ENCODE measurements at regions not wholly inside any gene's neighbourhood (a gene's known extent, or its start where the extent isn't known, plus 50 kb on each side); places are given as distances from the start of the nearest gene placed in this dataset.
"Not testable (repeated sequence)": the region's sequence is repeated elsewhere in the genome, so short reads cannot be mapped to it uniquely, and the experiment has no call there.

DNA sequence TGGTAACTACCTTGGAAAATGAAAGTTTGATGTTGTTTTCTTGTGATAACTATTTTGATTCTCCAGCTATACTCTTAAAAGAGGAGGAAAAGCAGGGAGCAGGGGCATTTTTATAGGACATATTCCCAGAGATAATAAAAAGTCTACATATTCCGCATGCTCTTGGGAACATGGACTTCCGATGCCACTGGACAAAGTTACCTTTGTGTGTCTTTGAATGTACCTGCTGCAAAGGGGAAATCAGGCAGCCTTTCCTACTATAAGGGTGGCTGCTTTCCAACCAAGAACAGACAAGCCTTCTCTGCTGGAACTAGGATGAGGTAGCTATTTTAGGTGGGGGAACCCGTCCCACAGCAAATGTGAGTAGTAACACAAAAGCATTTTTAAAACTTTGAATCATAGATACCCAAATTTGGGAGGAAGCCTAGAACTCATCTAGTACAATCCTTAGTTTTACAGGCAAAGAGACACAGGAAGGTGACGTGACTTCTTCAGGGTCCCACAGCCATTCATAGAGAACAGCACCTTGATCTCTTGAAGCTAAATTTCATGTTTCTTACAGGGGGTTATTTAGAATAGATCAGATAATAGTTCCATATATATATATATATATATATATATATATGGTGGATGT, 179.9 kb downstream of the FASLG start:
- Histone ChIP-seq H3K9me3 (ENCODE audit: low read depth) (no peaks in the 10 kb centered on the region), H3K27ac (no peak overlapping the region), H3K27me3 (replicated peaks; ENCODE audit: insufficient read depth) (no peaks in the 10 kb centered on the region), H3K4me3 (no peak overlapping the region), H3F3A (ENCODE audit: insufficient read depth) (peaks cover 16% of the 10 kb centered on the region), H3K9me2 (ENCODE audit: insufficient read depth) (no peaks in the 10 kb centered on the region), H2AFZ (no peak overlapping the region), H3K9ac (no peak overlapping the region), H3K36me3 (ENCODE audit: low read depth) (no peaks in the 10 kb centered on the region), H3K4me1 (ENCODE audit: insufficient read depth) (peaks cover 8% of the 10 kb centered on the region; the same call in 1 of the 2 replicates), H3K4me2 (ENCODE audit: unreplicated experiment) (no peak overlapping the region), H3K79me2 (ENCODE audit: insufficient read depth) (no peaks in the 10 kb centered on the region), H4K20me1 (ENCODE audit: insufficient read depth) (no peaks in the 10 kb centered on the region)
- 96 to 97% methylated on average over 4 of the region's 4 CpGs for WGBS, 2 experiments (ENCODE audit: low coverage in 1 of 2, low lambda C conversion rate in 2 of 2, missing lambda C conversion rate in 2 of 2)
- in situ Hi-C loops (cut with MboI): no loop called here
- no peak for DNase-seq
- no peak for TF ChIP-seq EZH2 (IDR thresholded peaks at IDR 0.05; ENCODE audit: insufficient read depth, poor library complexity, severe bottlenecking)
- no peak for TF ChIP-seq EZH2phosphoT487 (IDR thresholded peaks at IDR 0.05; ENCODE audit: insufficient read depth, low read depth)

GRCh38 chr1:172839639-172840038, 180.7 kb downstream of the FASLG start:
- H3K4me1 ChIP-seq (ENCODE audit: insufficient read depth); in situ Hi-C loops (cut with MboI); DNase-seq; H3K9me3 ChIP-seq (ENCODE audit: low read depth); H2AFZ ChIP-seq; H3K4me3 ChIP-seq; H3K9me2 ChIP-seq (ENCODE audit: insufficient read depth); H3K79me2 ChIP-seq (ENCODE audit: insufficient read depth); H4K20me1 ChIP-seq (ENCODE audit: insufficient read depth); H3K36me3 ChIP-seq (ENCODE audit: low read depth); H3K9ac ChIP-seq; H3K4me2 ChIP-seq (ENCODE audit: unreplicated experiment); H3K27me3 ChIP-seq (replicated peaks; ENCODE audit: insufficient read depth); H3K27ac ChIP-seq: not testable (repeated sequence)
- WGBS, 2 experiments (ENCODE audit: low coverage in 1 of 2, low lambda C conversion rate in 2 of 2, missing lambda C conversion rate in 2 of 2): 90 to 93% methylated on average over 8 of the region's 8 CpGs
- H3F3A ChIP-seq (ENCODE audit: insufficient read depth): peaks cover 16% of the 10 kb centered on the region

GRCh38 chr1:172843444-172843843, 184.5 kb downstream of the FASLG start:
- Histone ChIP-seq H2AFZ (no peak overlapping the region), H3K79me2 (ENCODE audit: insufficient read depth) (no peaks in the 10 kb centered on the region)
- 32 to 38% methylated on average over 2 of the region's 2 CpGs for WGBS, 2 experiments (ENCODE audit: low coverage in 1 of 2, low lambda C conversion rate in 2 of 2, missing lambda C conversion rate in 2 of 2)

GRCh38 chr1:172845371-172845770, 186.5 kb downstream of the FASLG start:
- H3K9ac ChIP-seq: no peak overlapping the region
- no peaks in the 10 kb centered on the region for H4K20me1 ChIP-seq (ENCODE audit: insufficient read depth)
- H3K36me3 ChIP-seq (ENCODE audit: low read depth): no peaks in the 10 kb centered on the region
- no peak overlapping the region for H2AFZ ChIP-seq
- no peaks in the 10 kb centered on the region for H3K79me2 ChIP-seq (ENCODE audit: insufficient read depth)
- no peaks in the 10 kb centered on the region for H3K9me2 ChIP-seq (ENCODE audit: insufficient read depth)
- WGBS, 2 experiments (ENCODE audit: low coverage in 1 of 2, low lambda C conversion rate in 2 of 2, missing lambda C conversion rate in 2 of 2): 57 to 59% methylated on average over 2 of the region's 2 CpGs
- no peaks in the 10 kb centered on the region for H3K4me1 ChIP-seq (ENCODE audit: insufficient read depth)
- TF ChIP-seq EZH2 (IDR thresholded peaks at IDR 0.05; ENCODE audit: insufficient read depth, poor library complexity, severe bottlenecking) (no peak), EZH2phosphoT487 (IDR thresholded peaks at IDR 0.05; ENCODE audit: insufficient read depth, low read depth) (no peak)
- DNase-seq: peak; percentile 45
- H3K4me3 ChIP-seq: no peak overlapping the region
- no peak overlapping the region for H3K27ac ChIP-seq
- H3K27me3 ChIP-seq (replicated peaks; ENCODE audit: insufficient read depth): no peaks in the 10 kb centered on the region
- no peak overlapping the region for H3K4me2 ChIP-seq (ENCODE audit: unreplicated experiment)
- no peaks in the 10 kb centered on the region for H3F3A ChIP-seq (ENCODE audit: insufficient read depth)
- H3K9me3 ChIP-seq (ENCODE audit: low read depth): no peaks in the 10 kb centered on the region
- in situ Hi-C loops (cut with MboI): no loop called here

More at GRCh38 chr1:172843444-172843843, 184.5 kb downstream of the FASLG start:
- no peak overlapping the region for H3K4me3 ChIP-seq
- no peaks in the 10 kb centered on the region for H4K20me1 ChIP-seq (ENCODE audit: insufficient read depth)
- no peak for DNase-seq
- no peak overlapping the region for H3K27ac ChIP-seq
- no peaks in the 10 kb centered on the region for H3K36me3 ChIP-seq (ENCODE audit: low read depth)
- H3K9me2 ChIP-seq (ENCODE audit: insufficient read depth): no peaks in the 10 kb centered on the region
- peaks cover 4% of the 10 kb centered on the region for H3F3A ChIP-seq (ENCODE audit: insufficient read depth)
- H3K9me3 ChIP-seq (ENCODE audit: low read depth): no peaks in the 10 kb centered on the region
- TF ChIP-seq EZH2phosphoT487 (IDR thresholded peaks at IDR 0.05; ENCODE audit: insufficient read depth, low read depth) (no peak), EZH2 (IDR thresholded peaks at IDR 0.05; ENCODE audit: insufficient read depth, poor library complexity, severe bottlenecking) (no peak)
- no peak overlapping the region for H3K4me2 ChIP-seq (ENCODE audit: unreplicated experiment)
- in situ Hi-C loops (cut with MboI): no loop called here
- no peaks in the 10 kb centered on the region for H3K4me1 ChIP-seq (ENCODE audit: insufficient read depth)
- H3K9ac ChIP-seq: no peak overlapping the region
- no peaks in the 10 kb centered on the region for H3K27me3 ChIP-seq (replicated peaks; ENCODE audit: insufficient read depth)

- no peak for DNase-seq
- TF ChIP-seq EZH2 (IDR thresholded peaks at IDR 0.05; ENCODE audit: insufficient read depth, poor library complexity, severe bottlenecking) (no peak), EZH2phosphoT487 (IDR thresholded peaks at IDR 0.05; ENCODE audit: insufficient read depth, low read depth) (no peak)
- H3K79me2 ChIP-seq (ENCODE audit: insufficient read depth): no peaks in the 10 kb centered on the region
- H3F3A ChIP-seq (ENCODE audit: insufficient read depth): no peaks in the 10 kb centered on the region
- H3K9me2 ChIP-seq (ENCODE audit: insufficient read depth): no peaks in the 10 kb centered on the region
- H3K9ac ChIP-seq: no peak overlapping the region
- in situ Hi-C loops (cut with MboI): no loop called here
- no peak overlapping the region for H3K4me2 ChIP-seq (ENCODE audit: unreplicated experiment)
- no peaks in the 10 kb centered on the region for H4K20me1 ChIP-seq (ENCODE audit: insufficient read depth)
- H3K4me3 ChIP-seq: no peak overlapping the region
- H3K9me3 ChIP-seq (ENCODE audit: low read depth): no peaks in the 10 kb centered on the region
- no peaks in the 10 kb centered on the region for H3K4me1 ChIP-seq (ENCODE audit: insufficient read depth)
- H3K27me3 ChIP-seq (replicated peaks; ENCODE audit: insufficient read depth): no peaks in the 10 kb centered on the region
- WGBS, 2 experiments (ENCODE audit: low coverage in 1 of 2, low lambda C conversion rate in 2 of 2, missing lambda C conversion rate in 2 of 2): 98 to 100% methylated on average over 2 of the region's 2 CpGs
- H3K36me3 ChIP-seq (ENCODE audit: low read depth): no peaks in the 10 kb centered on the region
- no peak overlapping the region for H2AFZ ChIP-seq
- no peak overlapping the region for H3K27ac ChIP-seq
These were observed 187.0 kb downstream of the FASLG start for GRCh38 chr1:172845865-172846264.

DNA sequence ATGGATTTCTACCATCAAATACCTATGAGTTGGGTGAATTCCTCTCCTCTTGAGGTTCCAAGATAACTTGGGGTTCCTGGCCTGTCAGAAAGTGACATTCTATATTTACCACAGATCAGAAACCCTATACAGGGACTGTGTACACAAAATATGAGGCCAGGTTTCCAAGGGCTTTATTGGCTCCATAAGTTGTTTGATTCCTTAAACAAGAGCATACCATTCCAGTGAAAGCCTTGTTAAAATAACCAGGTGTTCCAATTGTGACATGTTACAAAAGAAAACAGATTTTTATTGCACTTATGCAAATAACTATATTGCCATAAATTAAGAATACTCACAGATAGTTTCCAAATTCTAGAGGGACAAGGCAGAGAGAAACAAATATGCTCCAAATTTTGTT, 188.9 kb downstream of the FASLG start:
- in situ Hi-C loops (cut with MboI); H2AFZ ChIP-seq: not testable (repeated sequence)

More for the DNA sequence above, 188.9 kb downstream of the FASLG start:
- not testable (repeated sequence) for H3K27me3 ChIP-seq (replicated peaks; ENCODE audit: insufficient read depth); H3K4me1 ChIP-seq (ENCODE audit: insufficient read depth); H3K9me2 ChIP-seq (ENCODE audit: insufficient read depth); H4K20me1 ChIP-seq (ENCODE audit: insufficient read depth); H3K9ac ChIP-seq; H3K36me3 ChIP-seq (ENCODE audit: low read depth); H3K9me3 ChIP-seq (ENCODE audit: low read depth); H3K4me3 ChIP-seq; H3K4me2 ChIP-seq (ENCODE audit: unreplicated experiment); DNase-seq; H3K79me2 ChIP-seq (ENCODE audit: insufficient read depth); H3F3A ChIP-seq (ENCODE audit: insufficient read depth); H3K27ac ChIP-seq

All from GM23248 (cell line).